GM12878 (cell line): ENCODE measurements at regions not wholly inside any gene's neighbourhood (a gene's known extent, or its start where the extent isn't known, plus 50 kb on each side); places are given as distances from the start of the nearest gene placed in this dataset.

Experiments used
- ATAC-seq: fragments of 200-7000 bp; cut with Tn5 transposase; 3 replicates; pipeline ENCODE4 v1.9.1; 2020; ENCODE audit warnings: mild to moderate bottlenecking, moderate library complexity
- BruUV-seq: library from RNA; stranded (reverse); fragments of 400-500 nt; replicated peaks from 2 replicates; lab custom pipeline; 2021; lab: Mats Ljungman, UMichigan
- CTCF ChIA-PET: fragments of 300-600 bp; sonication (Branson Sonifier 250); formaldehyde crosslinking; extraction: SDS; loops from one replicate; lab custom pipeline; 2021; ENCODE audit warnings: inconsistent platforms; lab: Yijun Ruan, JAX
- POLR2A ChIA-PET: fragments of 350-600 bp; formaldehyde crosslinking; extraction: SDS; loops from one replicate; lab custom pipeline; 2021; ENCODE audit warnings: inconsistent platforms; lab: Charles Lee
- RAD21 ChIA-PET: fragments of 300-600 bp; sonication (Branson Sonifier 250); formaldehyde crosslinking; loops from one replicate; lab custom pipeline; 2023; ENCODE audit warnings: antibody characterized with exemption; ENCODE audit not compliant: unreplicated experiment; lab: Charles Lee
- SMC1A ChIA-PET: fragments of 300-600 bp; sonication (Branson Sonifier 250); formaldehyde crosslinking; loops from one replicate; lab custom pipeline; 2023; ENCODE audit not compliant: unreplicated experiment, uncharacterized antibody; lab: Charles Lee
- DNase-seq: peaks from one replicate; pipeline ENCODE4 v3.0.0-alpha.2; 2011; ENCODE audit warnings: low read depth, low spot score
- FAIRE-seq: peaks from 3 replicates; lab custom pipeline; 2011; peaks lifted over from hg19 to GRCh38; lab: Jason Lieb, UNC
- H2AFZ ChIP-seq: 2 replicates; pipeline ENCODE4 v1.6.0; 2011; ENCODE audit warnings: low read depth, low read length, control low read depth; ENCODE audit not compliant: control insufficient read depth
- H3K27ac ChIP-seq: 2 replicates; pipeline ENCODE4 v1.5.1; 2011; ENCODE audit warnings: control low read depth; ENCODE audit not compliant: control insufficient read depth, insufficient read depth
- H3K27me3 ChIP-seq, 2 experiments: replicated peaks in 1 of 2; 2 replicates each; pipeline versions ENCODE4 v1.6.0 to v1.6.1; 2011; ENCODE audit warnings: low read length in 1 of 2; ENCODE audit not compliant: control insufficient read depth in 2 of 2, insufficient read depth in 2 of 2
- H3K36me3 ChIP-seq, 2 experiments: 2 replicates each; pipeline ENCODE4 v1.5.1; 2011; ENCODE audit warnings: low read length in 1 of 2; ENCODE audit not compliant: control insufficient read depth in 2 of 2, insufficient read depth in 2 of 2
- H3K4me1 ChIP-seq: 2 replicates; pipeline ENCODE4 v1.6.1; 2011; ENCODE audit warnings: mild to moderate bottlenecking, low read length, moderate library complexity, mixed read lengths; ENCODE audit not compliant: control insufficient read depth, insufficient read depth
- H3K4me2 ChIP-seq: 2 replicates; pipeline ENCODE4 v1.6.0; 2011; ENCODE audit warnings: control low read depth; ENCODE audit not compliant: control insufficient read depth, insufficient read depth
- H3K4me3 ChIP-seq: fragments of 200-600 bp; sonication (generic); 2 replicates; pipeline ENCODE4 v1.5.1; 2016
- H3K79me2 ChIP-seq: 2 replicates; pipeline ENCODE4 v1.6.0; 2011; ENCODE audit warnings: low read length; ENCODE audit not compliant: control insufficient read depth, insufficient read depth
- H3K9ac ChIP-seq: 2 replicates; pipeline ENCODE4 v1.8.0; 2011; ENCODE audit warnings: low read length, control low read depth, mixed read lengths; ENCODE audit not compliant: control insufficient read depth, insufficient read depth
- H3K9me3 ChIP-seq: replicated peaks from 3 replicates; pipeline ENCODE4 v1.5.1; 2011; ENCODE audit warnings: mild to moderate bottlenecking, low read length; ENCODE audit not compliant: control insufficient read depth, insufficient read depth
- H4K20me1 ChIP-seq: 2 replicates; pipeline ENCODE4 v1.6.0; 2011; ENCODE audit not compliant: control insufficient read depth, insufficient read depth
- BCL11A ChIP-seq: IDR thresholded peaks from 2 replicates; pipeline ENCODE4 v1.6.1; 2011; ENCODE audit warnings: low read depth, low read length
- BMI1 ChIP-seq: fragments of 450-650 bp; IDR thresholded peaks from 2 replicates; pipeline ENCODE4 v1.6.1; 2016; ENCODE audit warnings: mild to moderate bottlenecking, moderate library complexity, borderline replicate concordance
- EGR1 ChIP-seq, 2 experiments: IDR thresholded peaks; 1 replicate in 1 of 2; 2 replicates in 1 of 2; pipeline ENCODE4 v1.6.1; 2011 to 2012; ENCODE audit warnings: low read depth in 2 of 2, low read length in 2 of 2, borderline replicate concordance in 1 of 2, mild to moderate bottlenecking in 1 of 2, moderate library complexity in 1 of 2
- EP300 ChIP-seq, 2 experiments: fragments of 150-350 bp in 1 of 2; IDR thresholded peaks; 2 replicates each; pipeline ENCODE4 v1.6.1; 2011 to 2012; ENCODE audit warnings: low read depth in 2 of 2, low read length in 2 of 2, borderline replicate concordance in 1 of 2, improper control_type of control experiment in 1 of 2, inconsistent platforms in 1 of 2; ENCODE audit not compliant: control insufficient read depth in 1 of 2
- GATAD2B ChIP-seq: fragments of 450-650 bp; conservative IDR thresholded peaks from 2 replicates; pipeline ENCODE4 v1.6.1; 2017; ENCODE audit warnings: low read depth, mild to moderate bottlenecking, moderate library complexity
- HDAC2 ChIP-seq: fragments of 200-600 bp; sonication (generic); IDR thresholded peaks from 2 replicates; pipeline ENCODE4 v1.6.1; 2017
- PAX5 ChIP-seq: IDR thresholded peaks from 2 replicates; pipeline ENCODE4 v1.6.1; 2011; ENCODE audit warnings: low read depth, low read length, borderline replicate concordance
- POLR2A ChIP-seq: IDR thresholded peaks from 2 replicates; pipeline ENCODE4 v1.6.1; 2011; ENCODE audit warnings: low read depth, mild to moderate bottlenecking, low read length
- RUNX3 ChIP-seq: IDR thresholded peaks from 2 replicates; pipeline ENCODE4 v1.6.1; 2012; ENCODE audit warnings: low read length, inconsistent platforms
- SMARCA5 ChIP-seq: fragments of 450-650 bp; IDR thresholded peaks from 2 replicates; pipeline ENCODE4 v1.6.1; 2017; ENCODE audit warnings: mild to moderate bottlenecking
- STAT1 ChIP-seq: fragments of 450-650 bp; conservative IDR thresholded peaks from 2 replicates; pipeline ENCODE4 v1.6.1; 2014; ENCODE audit warnings: antibody characterized with exemption, mild to moderate bottlenecking
- SUZ12 ChIP-seq: fragments of 200-600 bp; sonication (generic); IDR thresholded peaks from one replicate; pipeline ENCODE4 v1.6.1; 2018; ENCODE audit warnings: antibody characterized with exemption, mild to moderate bottlenecking; ENCODE audit not compliant: unreplicated experiment
- ZNF384 ChIP-seq: IDR thresholded peaks from 2 replicates; pipeline ENCODE4 v1.6.1; 2012; ENCODE audit warnings: low read depth, mild to moderate bottlenecking, low read length, improper control_type of control experiment, borderline replicate concordance
- ZNF622 ChIP-seq: fragments of 450-650 bp; IDR thresholded peaks from 2 replicates; pipeline ENCODE4 v1.6.1; 2017; ENCODE audit warnings: mild to moderate bottlenecking, inconsistent platforms
- WGBS: methylation state at CpG from one replicate; pipeline ENCODE4 v1.1.6; 2016; ENCODE audit warnings: low lambda C conversion rate; ENCODE audit not compliant: insufficient replicate concordance, insufficient coverage; ENCODE audit errors: missing lambda C conversion rate; 5-methylcytosine and 5-hydroxymethylcytosine counted together
- in situ Hi-C: fragments of 300-500 bp; cut with MboI; formaldehyde crosslinking; loops from 9 replicates; pipeline ENCODE4 v1.14.3; 2018; ENCODE audit warnings: mixed read lengths
- intact Hi-C: fragments of 100-400 bp; cut with micrococcal nuclease; formaldehyde crosslinking; loops from one replicate; pipeline ENCODE4 v1.14.2; 2022; ENCODE audit not compliant: unreplicated experiment
- TF ChIP-seq, protein P1 (sequence below): IDR thresholded peaks from 2 replicates; pipeline ENCODE4 v1.6.1; 2012; ENCODE audit warnings: low read depth, low read length, improper control_type of control experiment
- TF ChIP-seq, protein P2 (sequence below): IDR thresholded peaks from 2 replicates; pipeline ENCODE4 v1.6.1; 2011; ENCODE audit warnings: borderline replicate concordance, low read depth, mild to moderate bottlenecking, moderate library complexity, low read length; ENCODE audit not compliant: insufficient read depth, poor library complexity, severe bottlenecking
- TF ChIP-seq, protein P3 (sequence below): IDR thresholded peaks from 2 replicates; pipeline ENCODE4 v1.6.1; 2011; ENCODE audit warnings: low read depth, mild to moderate bottlenecking, low read length, moderate library complexity, borderline replicate concordance; ENCODE audit errors: extremely low read depth
- TF ChIP-seq, protein P4 (sequence below): fragments of 450-650 bp; formaldehyde crosslinking; IDR thresholded peaks from 2 replicates; pipeline ENCODE4 v1.4.0; 2020; ENCODE audit warnings: mild to moderate bottlenecking, moderate library complexity

DNA sequence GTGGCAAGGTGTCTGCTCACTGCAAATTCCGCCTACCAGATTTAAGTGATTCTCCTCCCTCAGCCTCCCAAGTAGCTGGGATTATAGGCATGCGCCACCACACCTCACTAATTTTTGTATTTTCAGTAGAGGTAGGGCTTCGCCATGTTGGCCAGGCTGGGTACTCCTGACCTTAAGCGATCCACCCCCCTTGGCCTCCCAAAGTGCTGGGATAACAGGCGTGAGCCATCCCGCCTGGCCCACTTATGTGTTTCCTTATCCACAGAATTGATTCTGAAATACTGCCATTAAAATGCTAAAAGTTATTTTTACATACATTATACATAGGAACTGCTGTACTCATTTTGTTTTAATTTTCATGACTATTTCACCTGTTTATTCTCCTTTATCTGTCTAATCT lies 529.7 kb upstream of the CDH7 start:
- FAIRE-seq (no peak), ATAC-seq (no peak), DNase-seq (no peak)
- no peak overlapping the region for H3K9ac ChIP-seq
- no peaks in the 10 kb centered on the region for H3K79me2 ChIP-seq
- H3K4me1 ChIP-seq = no peaks in the 10 kb centered on the region
- H3K27me3 ChIP-seq = no peaks in the 10 kb centered on the region
- BruUV-seq = no TSS peak
- no peak overlapping the region for H2AFZ ChIP-seq
- TF ChIP-seq RUNX3 (no peak), ZNF384 (no peak), POLR2A (no peak), ZNF622 (no peak), GATAD2B (no peak), SUZ12 (no peak), BCL11A (no peak), BMI1 (no peak), SMARCA5 (no peak), PAX5 (no peak), EGR1 (IDR thresholded peaks at IDR 0.05; ENCODE audit: borderline replicate concordance in 1 of 2, low read depth in 2 of 2, low read length in 2 of 2) (no peak), HDAC2 (no peak), STAT1 (no peak), EP300 (IDR thresholded peaks at IDR 0.05; ENCODE audit: borderline replicate concordance in 1 of 2, control insufficient read depth in 1 of 2, low read depth in 2 of 2, low read length in 2 of 2) (no peak)
- TF ChIP-seq, protein P1, sequence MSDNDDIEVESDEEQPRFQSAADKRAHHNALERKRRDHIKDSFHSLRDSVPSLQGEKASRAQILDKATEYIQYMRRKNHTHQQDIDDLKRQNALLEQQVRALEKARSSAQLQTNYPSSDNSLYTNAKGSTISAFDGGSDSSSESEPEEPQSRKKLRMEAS = no peak
- TF ChIP-seq, protein P2, sequence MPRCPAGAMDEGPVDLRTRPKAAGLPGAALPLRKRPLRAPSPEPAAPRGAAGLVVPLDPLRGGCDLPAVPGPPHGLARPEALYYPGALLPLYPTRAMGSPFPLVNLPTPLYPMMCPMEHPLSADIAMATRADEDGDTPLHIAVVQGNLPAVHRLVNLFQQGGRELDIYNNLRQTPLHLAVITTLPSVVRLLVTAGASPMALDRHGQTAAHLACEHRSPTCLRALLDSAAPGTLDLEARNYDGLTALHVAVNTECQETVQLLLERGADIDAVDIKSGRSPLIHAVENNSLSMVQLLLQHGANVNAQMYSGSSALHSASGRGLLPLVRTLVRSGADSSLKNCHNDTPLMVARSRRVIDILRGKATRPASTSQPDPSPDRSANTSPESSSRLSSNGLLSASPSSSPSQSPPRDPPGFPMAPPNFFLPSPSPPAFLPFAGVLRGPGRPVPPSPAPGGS = no peak
- TF ChIP-seq, protein P3, sequence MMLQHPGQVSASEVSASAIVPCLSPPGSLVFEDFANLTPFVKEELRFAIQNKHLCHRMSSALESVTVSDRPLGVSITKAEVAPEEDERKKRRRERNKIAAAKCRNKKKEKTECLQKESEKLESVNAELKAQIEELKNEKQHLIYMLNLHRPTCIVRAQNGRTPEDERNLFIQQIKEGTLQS = no peak
- TF ChIP-seq, protein P4, sequence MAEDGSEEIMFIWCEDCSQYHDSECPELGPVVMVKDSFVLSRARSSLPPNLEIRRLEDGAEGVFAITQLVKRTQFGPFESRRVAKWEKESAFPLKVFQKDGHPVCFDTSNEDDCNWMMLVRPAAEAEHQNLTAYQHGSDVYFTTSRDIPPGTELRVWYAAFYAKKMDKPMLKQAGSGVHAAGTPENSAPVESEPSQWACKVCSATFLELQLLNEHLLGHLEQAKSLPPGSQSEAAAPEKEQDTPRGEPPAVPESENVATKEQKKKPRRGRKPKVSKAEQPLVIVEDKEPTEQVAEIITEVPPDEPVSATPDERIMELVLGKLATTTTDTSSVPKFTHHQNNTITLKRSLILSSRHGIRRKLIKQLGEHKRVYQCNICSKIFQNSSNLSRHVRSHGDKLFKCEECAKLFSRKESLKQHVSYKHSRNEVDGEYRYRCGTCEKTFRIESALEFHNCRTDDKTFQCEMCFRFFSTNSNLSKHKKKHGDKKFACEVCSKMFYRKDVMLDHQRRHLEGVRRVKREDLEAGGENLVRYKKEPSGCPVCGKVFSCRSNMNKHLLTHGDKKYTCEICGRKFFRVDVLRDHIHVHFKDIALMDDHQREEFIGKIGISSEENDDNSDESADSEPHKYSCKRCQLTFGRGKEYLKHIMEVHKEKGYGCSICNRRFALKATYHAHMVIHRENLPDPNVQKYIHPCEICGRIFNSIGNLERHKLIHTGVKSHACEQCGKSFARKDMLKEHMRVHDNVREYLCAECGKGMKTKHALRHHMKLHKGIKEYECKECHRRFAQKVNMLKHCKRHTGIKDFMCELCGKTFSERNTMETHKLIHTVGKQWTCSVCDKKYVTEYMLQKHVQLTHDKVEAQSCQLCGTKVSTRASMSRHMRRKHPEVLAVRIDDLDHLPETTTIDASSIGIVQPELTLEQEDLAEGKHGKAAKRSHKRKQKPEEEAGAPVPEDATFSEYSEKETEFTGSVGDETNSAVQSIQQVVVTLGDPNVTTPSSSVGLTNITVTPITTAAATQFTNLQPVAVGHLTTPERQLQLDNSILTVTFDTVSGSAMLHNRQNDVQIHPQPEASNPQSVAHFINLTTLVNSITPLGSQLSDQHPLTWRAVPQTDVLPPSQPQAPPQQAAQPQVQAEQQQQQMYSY (CRISPR knock-in tag) = no peak
- WGBS = 57% methylated on average over 6 of the region's 6 CpGs
- intact Hi-C loops = no loop called here
- H4K20me1 ChIP-seq = no peaks in the 10 kb centered on the region
- ChIA-PET RAD21 (no interaction called here), SMC1A (no interaction called here), CTCF (no interaction called here), POLR2A (no interaction called here)
- no peak overlapping the region for H3K4me3 ChIP-seq
- H3K9me3 ChIP-seq = no peaks in the 10 kb centered on the region
- H3K27ac ChIP-seq = no peak overlapping the region
- no peaks in the 10 kb centered on the region for H3K36me3 ChIP-seq
- no peak overlapping the region for H3K4me2 ChIP-seq
- in situ Hi-C loops = no loop called here
